HG02938 (cell line): ENCODE measurements at regions not wholly inside any gene's neighbourhood (a gene's known extent, or its start where the extent isn't known, plus 50 kb on each side); places are given as distances from the start of the nearest gene placed in this dataset.

Source experiments
- ATAC-seq: cut with Tn5 transposase; IDR thresholded peaks from one replicate; pipeline ENCODE4 v1.9.1; 2021; ENCODE audit warnings: mild to moderate bottlenecking, moderate library complexity; ENCODE audit not compliant: unreplicated experiment

DNA sequence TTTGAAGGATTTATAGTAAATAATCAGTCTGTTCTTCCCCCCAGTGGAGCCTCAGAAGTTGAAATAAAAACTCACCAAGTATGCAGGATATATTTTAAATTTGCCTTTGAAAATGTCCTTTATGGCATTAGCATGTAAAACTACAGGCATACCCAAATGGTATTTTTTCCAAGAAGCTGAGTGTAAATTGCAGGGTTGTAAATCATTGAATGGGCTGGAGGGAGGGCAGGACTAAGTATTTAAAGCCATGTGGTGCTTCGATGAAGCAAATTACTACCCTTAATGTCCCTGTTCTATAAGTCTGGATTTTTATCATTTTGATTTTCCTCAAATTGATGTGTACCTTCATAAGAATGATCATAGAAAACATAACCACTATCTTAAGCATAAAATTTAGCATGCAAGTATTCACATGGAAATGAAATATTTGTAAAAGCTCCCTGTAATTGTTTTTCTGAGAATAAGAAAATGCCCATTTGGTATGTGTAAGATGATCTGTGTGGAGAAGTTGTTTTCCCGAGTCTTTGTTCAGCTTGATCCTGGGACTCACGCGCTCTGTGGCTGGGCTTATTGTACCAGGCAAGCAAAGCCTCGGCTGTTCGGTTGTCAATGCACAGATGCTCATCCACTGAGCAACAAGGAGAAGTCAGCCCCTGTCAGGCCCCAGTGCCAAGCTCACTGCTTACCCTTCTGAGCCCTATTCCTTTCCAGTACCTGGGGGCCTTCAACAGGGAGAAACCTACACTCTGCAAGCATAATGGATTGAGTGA, 66.7 kb downstream of the CD164 start:
- no peak for ATAC-seq

DNA sequence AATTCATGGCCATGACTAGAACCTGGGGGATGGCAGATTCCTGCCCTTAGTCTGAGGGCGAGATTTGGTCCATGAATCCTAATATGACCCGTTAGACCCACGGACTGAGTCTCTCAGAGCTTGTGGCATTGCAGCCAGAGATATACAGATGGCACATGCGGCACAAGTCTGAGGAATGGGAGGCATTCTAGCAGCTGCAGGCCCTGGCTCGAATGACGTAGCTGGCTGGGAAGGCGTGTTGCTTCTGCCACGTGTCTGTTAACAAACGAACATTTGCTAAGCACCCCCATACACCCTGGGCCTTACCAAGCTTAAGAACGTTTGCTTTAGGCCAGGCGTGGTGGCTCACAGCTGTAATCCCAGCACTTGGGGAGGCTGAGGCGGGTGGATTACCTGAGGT, 68.0 kb downstream of the CD164 start:
- no peak for ATAC-seq

DNA sequence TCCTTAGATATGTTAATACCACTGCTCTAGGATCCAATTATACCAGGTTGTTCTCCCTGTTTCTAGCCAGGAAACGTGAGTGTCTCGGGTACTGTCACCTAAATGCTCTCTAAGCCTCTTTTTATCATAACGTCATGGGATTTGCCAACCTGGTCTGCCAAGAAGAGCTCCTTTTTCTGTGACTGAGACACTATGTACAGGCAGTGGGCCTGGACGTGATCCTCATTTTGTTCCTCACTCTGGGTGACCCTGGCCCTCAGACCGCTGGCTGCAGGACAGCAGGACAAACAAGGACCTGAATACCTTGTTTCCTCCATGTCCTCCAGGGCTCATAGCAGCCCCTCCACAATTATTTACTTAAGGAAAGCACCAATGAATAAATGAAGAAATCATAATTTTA, 69.1 kb downstream of the CD164 start:
- no peak for ATAC-seq

DNA sequence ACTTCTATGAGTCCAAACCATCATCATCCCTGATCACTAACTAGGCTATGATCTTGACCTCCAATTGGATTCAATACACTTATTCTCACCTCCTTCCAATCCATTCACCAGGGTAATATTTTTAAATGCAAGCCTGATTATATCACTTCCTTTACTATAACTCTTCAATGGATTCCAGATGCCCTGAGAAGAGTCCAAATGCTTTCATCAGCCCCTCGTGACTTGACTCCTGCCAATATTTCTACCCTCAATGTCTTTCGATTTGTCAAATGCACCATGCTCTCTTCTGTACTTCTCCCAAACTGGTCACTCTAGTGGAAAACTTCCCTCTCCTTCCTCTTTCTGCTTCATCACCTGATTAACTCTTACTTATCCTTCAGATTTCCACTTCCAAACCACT, 70.8 kb downstream of the CD164 start:
- ATAC-seq, result no peak

DNA sequence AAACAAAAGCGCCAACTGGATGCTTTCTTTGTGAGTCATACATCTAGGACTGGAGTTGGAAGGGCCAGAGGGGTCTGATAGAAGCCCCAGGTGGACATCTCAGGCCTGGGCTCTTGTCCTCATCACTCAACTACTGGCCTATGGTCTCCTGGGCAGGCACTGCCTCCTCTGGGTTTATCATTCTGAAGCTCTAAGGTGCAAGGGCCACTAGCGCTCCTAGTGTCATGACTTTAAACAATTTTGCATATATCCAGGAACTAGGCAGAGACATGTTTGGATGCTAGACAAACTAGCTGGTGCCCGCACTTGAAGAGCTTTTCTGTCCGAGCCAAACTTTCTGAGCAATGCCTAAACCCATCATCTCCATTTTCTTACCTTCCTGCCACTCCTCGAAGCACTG, 72.3 kb downstream of the CD164 start:
- no peak for ATAC-seq

DNA sequence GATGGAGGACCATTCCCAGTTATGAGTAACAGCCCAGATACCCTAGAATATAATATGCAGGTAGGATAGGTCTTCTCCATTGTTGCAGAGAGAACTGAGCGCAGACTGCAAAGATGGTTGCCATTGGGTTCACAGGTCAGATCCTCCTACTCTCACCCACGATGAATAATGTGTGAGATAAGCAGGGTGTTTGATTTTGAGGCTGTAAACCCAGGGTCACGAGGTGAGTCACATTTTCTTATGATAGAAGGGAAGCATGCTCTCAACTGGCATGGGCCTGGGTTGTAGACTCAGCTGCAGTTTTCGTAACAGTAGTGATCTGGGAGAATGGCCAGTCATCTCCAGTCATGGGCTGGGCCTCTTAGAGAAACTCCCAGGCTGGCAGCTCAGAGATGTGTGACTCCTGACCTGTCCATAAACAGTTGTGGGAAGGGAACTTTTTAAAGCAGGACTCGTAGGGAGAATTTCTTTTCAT, 74.2 kb downstream of the CD164 start:
- no peak for ATAC-seq

DNA sequence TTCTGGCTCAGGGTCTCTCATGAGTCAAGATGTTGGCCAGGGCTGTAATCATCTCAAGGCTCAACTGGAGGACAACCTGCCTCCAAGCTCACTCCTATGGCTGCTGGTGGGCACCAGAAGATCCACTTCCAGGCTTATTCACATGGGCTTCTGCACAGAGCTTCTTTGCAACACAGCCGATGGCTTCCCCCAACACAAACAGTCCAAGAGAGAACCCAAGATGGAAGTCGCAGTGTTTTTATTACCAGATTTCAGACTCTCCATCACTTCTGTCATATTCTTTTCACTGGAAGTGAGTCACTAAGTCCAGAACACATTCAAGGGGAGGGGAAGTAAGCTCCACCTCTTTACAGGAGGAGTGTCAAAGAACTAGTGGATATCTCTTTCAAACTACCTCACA, 75.5 kb downstream of the CD164 start:
- no peak for ATAC-seq

DNA sequence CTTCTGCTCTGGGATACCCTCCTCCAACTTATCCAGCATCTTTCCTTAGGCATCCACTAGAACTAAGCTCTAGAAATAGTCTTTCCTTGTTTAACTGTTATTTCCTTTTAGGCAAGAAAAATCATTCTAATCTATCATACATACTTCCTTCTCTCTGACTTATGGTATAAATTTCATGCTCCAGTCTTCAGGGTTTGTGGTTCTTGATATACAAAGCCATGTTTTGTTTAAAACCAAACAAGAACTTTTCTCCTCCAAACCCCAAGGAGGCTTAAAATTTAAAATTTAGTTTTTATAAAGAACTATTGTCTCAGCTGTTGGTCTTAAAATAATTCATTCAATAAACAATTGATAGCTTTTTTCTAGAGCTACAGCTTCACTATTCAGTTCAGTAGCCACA, 77.2 kb downstream of the CD164 start:
- ATAC-seq, result no peak

DNA sequence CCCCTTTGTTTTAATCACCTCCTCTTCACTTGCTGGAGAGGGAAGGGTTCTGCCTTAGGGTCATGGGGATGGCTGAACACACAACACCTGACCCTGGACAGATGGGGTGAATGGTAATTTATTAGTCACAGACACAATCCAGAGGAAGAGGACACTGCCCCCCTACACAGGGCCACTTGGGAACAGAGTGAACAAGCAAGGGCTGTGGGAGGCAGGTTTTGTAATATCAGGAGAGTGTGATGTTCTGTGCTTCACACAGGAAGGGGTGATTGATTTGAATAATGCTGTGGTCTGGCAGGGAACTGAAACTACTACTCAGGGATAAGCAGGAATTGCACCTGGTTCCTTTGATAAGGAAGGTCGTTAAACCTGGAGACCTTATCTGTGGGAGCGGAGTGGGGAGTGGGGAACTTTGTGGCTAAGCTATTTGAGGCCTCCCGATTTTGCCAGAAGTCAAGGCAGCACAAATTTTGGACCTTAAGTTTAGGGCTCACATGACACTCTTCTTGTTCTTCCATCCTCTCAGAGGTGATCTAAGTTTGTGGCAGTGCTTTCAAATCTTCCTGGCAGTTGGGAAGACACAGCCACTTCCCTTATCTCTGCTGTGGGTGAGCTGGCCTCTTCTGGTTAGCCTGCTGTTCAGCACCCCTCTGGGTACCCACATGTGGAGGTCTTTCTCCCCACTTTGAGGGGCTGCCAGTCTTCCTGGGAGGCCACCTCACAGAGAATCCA, 77.8 kb downstream of the CD164 start:
- ATAC-seq, result no peak

DNA sequence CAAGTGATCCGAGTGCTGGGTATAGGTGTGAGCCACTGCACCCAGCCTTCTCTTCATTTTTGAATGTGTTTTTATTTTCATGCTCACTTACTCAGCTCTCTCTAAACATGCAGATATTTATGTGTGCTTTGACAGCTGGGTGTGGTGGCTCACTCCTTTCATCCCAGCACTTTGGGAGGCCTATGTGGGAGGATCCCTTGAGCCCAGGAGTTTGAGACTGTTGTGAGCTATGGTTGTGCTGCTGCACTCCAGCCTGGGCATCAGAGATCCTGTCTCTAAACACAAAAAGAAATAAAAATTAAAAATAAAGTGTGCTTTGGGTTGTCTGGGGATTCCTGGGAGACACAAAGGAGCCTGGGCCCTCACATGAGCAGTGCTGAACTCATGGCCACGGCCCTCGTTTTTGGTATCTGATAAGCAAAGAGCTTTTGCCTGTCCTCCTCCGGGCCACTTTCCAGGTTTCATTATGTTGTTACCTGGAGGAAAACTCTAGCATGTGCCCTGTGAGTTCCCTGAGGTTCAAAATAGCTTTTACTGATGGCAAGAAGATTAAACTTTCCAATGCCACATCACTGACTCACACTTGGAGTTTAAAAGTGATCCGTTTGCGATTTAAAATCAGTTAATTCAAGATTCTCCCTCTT, 78.5 kb downstream of the CD164 start:
- ATAC-seq, result no peak

DNA sequence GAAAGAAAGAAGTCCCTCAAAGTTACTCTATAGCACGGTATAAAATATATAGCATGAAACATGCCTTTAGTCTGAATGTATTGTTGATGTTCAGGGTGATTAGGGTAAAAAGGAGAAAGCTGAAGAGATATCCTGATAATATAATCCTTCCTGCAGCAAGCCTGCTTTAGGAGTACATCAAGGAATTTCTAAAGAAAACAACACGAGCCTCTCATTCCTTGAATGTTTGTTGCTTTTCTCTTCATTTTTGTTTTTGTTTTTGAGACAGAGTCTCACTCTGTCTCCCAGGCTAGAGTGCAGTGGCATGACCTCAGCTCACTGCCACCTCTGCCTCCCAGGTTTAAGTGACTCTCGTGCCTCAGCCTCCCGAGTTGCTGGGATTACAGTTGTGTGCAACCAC, 79.1 kb downstream of the CD164 start:
- no peak for ATAC-seq

DNA sequence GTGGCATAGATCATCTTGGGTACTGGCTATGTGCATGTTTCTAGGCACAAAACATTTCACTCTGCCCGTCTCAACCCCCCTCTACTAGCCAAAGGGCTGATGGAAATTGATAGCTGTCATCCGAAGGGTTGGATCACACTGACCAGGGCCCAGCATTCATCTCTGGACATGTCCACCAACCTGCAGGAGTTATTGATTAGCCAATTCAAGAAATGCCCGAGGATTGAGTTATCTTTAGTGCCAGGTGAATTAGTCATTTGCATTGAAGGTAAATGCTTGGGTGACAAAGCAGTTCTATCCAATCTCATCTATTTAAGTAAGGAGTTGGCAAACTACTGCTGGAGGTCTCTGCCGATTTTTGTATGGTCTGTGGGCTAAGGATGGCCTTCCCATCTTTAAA, 80.1 kb downstream of the CD164 start:
- ATAC-seq, result no peak

DNA sequence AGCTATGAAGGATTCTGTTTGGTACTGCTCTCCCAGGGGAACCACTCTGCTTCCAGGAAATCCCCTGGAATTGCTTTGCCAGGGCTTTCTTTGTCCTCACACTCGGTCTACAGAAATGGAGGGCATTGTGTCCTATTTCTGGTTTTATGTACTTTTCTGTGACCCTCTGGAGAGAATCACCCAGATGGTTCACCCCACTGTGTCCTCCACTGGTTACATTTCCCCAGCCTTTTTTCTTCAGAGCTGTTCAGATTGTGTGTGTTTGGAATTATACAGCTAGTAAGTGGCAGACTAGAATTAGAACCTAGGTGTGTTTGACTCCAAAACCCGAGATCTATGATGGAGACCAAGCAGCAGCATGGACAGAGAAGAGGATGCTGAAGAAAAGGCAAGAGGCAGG, 80.8 kb downstream of the CD164 start:
- no peak for ATAC-seq

DNA sequence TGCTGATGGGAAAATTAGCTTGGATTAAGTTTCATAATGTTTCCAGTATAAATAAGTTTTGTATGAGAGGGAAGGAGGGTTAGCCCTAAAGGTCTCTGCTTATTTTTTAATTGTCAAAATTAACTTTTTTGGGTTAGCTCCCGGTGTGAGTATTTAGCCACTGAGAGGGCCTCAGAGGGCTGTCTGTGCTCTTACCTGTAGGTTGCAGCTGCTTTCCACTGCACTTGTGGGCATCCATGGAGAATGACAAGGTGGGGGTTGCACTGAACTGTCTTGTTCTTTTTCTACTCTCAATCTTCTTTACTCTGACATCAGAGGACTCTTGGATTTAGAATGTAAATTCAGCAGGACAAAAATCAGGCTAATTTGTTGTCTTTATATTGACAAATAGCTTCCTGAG, 81.4 kb downstream of the CD164 start:
- no peak for ATAC-seq

DNA sequence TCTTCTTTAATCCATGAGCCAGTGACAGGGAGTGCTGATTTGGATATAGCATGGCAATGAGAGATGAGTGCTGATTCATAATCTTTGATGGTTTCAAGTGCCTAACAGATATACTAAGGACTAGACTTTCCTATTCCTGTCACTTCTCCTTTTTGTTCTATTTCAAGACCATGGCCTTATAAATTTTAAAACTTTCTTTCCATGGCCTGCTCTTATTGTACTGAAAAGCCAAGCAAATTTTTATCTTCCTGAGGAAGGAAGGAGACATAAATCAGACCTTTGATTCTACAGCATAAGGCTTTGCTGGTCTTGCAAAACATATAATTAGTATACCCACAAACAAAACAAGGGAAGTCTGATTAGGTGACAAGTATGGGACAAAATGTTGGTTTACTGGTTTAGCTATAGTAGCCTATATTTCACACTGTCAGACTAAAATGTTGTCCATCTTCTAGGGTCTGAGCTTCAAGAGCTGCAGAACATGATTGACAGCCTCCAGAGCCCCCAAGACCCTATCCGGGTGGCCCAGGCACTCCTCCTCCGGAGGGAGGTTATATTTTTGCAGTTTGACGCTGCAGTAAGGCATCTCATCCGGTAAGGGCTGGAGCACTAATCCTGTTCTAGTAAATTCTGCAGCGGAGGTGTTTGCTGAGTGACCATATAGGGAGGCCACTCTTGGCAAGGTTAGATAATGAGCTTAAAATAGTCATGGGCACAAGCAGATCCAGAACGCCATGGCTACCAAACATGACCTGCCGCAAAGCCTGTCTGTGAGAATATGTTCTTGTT, 82.3 kb downstream of the CD164 start:
- no peak for ATAC-seq

DNA sequence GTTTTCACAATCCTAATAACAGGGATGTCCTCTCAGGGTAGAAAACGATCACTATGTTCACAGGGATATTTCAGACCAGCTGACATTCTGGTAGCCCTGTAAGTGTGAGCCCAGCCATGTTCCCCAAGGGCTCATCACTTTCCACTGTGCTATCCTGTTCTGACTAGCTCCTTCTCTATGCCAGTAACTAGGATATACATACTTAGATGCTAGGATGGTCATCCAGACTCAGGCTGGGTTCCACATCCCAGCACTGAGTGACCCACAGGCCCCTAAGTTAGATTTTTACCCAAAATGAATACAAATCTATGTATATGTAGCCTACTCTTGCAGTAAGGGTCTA, 83.0 kb downstream of the CD164 start:
- ATAC-seq, result no peak

DNA sequence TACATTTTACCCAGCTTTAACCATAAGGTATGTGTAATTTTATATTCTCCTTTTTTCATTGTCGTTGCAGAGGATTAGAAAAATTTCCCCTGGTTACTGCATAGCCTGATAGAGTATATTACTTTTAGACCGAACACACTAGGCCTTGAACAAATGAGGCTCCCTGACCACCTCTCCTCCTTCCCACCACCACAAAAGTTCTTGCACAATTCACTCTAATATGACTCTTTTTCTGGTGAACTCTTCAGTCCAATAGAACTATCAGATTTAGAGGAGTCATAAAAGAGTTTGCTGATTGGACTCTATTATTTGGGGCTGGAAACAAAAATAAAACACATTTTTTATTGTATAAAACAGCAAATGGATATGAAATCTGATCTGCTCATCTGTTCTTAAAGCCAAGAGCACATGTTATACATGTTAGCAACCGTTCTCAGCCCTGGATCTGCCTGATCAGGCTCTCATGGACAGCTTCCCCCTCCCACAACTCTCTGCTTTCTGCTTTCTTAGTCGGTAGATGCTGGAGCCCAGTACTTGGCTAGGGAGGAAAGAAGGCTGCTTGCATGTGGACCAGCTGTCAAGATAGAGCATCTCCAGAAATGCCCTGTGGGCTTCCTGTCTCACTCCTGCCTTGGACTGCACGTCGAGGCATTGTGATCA, 83.5 kb downstream of the CD164 start:
- ATAC-seq, result no peak

DNA sequence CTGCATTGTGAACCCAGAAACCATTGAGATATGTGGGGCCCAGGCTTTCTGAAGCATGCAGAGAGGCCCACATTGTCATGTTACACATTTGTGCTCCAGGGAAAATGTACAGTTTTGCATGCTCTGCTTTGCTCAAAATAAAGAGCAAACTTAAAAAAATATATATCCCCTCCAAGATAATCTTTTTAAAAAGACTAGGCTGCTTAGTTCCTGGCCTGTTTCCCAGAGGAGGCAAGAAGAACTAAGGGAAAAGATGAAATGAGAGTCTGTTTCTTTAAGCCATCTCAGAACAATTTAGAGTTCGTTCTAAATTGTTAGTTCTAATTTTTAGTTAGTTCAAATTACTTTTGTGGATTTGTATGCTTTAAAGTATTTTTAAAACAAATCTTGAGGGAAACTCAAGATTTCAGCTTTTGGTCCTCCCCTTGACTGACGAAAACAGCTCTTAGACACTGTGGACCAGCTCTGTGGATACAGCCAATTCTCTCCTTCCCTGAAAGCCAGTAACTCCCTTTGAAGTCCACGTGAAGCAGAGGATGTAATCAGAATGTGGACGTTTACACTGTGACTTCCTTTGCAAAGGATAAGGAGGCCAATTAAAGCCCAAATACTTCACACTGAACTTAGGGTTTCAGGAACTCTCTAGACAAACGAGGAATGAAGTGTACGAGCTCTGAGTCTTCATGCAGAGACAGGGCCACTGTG, 84.7 kb downstream of the CD164 start:
- ATAC-seq, result no peak

DNA sequence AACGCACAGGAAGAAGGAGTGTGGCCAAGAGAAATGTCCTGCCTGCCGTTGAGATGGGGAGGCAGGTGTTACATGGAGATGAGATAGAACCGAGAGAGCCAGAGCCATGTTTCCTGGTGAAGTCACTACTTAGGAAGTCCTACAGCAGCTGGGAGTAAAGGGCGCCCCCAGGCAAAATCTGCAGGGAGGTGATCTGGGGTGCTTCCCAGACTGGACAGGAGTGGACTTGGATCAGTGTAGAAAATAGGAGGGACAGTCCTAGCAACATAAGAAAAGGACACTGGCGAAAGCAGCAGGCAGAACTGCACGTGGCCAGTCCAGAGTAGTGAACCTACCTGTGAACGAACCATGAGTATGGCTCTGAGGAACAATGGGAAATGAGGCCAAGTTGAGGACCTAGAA, 85.3 kb downstream of the CD164 start:
- no peak for ATAC-seq

DNA sequence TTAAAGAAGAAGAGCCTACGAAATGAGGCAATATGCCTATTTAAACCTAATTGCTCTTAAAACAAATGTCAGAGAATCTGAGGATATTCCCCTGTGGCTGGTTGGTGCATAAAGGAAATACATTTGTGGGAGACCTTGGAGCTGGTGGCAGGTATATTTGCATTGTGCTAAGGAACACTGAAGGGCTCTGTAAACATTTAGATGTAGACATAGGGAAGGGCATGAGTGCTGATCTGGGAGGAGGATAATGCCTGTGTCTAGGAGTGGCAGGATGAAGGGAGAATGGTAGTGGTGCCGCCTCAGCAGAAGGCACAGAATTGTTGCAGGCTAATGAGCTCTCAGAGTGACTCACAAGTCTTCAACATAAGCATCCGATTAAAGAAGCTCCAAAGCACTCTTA, 85.8 kb downstream of the CD164 start:
- no peak for ATAC-seq
